ENCODE measurements at regions not wholly inside any gene's neighbourhood (a gene's known extent, or its start where the extent isn't known, plus 50 kb on each side); places are given as distances from the start of the nearest gene placed in this dataset.

DNA sequence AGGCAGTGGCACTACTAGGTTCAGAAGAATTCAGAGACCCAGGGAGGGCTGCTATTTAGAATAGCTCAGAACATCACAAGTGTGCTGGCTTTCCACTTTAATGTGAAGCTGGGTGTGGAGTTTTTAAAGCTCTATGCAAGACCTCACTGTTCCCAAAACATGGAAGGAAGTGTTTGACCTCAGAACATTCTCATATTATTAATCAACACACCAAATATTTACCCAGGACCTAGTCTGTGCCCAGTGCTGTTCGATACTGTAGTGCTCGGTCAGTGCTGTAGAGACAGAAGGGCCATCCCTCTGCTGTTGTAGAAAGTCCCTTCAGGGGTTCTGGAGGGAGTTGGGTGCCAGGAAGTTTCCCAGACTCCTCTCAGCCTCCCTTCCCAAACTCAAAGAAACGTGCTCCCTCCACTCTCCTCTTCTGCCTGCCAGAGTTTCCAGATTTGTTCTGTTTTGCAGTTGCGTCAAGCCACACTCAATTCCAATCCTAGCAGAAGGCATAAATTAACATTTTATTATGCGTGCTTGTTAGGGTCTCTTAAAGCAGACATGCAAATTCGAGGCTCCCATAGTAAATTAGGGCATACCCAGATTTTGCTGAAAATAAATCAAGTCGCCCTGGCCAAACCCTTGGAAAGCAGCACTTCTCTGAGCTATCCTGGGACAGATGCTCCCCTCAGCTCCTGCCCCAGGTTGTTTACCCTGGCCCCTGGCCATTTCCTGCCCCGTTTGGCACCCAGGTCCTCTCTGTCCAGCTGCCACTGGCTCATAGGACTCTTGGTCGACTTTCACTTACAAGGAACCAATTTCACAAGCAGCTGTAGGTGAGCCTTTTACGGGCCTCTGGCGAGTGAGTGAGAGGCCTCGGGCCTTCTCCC is 248.6 kb downstream of the HIVEP2 start:
- no peaks in the 10 kb centered on the region for H3K36me3 ChIP-seq (ENCODE audit: control insufficient read depth in 2 of 2, insufficient read depth in 1 of 2, low read length in 2 of 2)
- CTCF ChIA-PET, result interaction anchor here (0.8 to 1.3 kb wide), 3 partner anchors 221 to 641 kb away, joined by 3 to 5 read pairs (median 3); no protein-coding TSS in a partner anchor
- no peaks in the 10 kb centered on the region for H3K9me3 ChIP-seq (ENCODE audit: control insufficient read depth, insufficient read depth, low read depth, low read length)
- TF ChIP-seq ZNF184 (tag by site-specific recombination; IDR thresholded peaks at IDR 0.05) (no peak), ZNF660 (tag by site-specific recombination; IDR thresholded peaks at IDR 0.05) (no peak), ZNF555 (tag by site-specific recombination; conservative IDR thresholded peaks at IDR 0.05) (no peak), ZNF792 (tag by site-specific recombination; IDR thresholded peaks at IDR 0.05) (no peak), TRIM28 (IDR thresholded peaks at IDR 0.05; ENCODE audit: borderline replicate concordance, low read length) (no peak), ZNF341 (tag by site-specific recombination; IDR thresholded peaks at IDR 0.05; ENCODE audit: low read depth) (no peak), ZNF138 (tag by site-specific recombination; IDR thresholded peaks at IDR 0.05; ENCODE audit: borderline replicate concordance) (no peak)
- TF ChIP-seq, protein P1, sequence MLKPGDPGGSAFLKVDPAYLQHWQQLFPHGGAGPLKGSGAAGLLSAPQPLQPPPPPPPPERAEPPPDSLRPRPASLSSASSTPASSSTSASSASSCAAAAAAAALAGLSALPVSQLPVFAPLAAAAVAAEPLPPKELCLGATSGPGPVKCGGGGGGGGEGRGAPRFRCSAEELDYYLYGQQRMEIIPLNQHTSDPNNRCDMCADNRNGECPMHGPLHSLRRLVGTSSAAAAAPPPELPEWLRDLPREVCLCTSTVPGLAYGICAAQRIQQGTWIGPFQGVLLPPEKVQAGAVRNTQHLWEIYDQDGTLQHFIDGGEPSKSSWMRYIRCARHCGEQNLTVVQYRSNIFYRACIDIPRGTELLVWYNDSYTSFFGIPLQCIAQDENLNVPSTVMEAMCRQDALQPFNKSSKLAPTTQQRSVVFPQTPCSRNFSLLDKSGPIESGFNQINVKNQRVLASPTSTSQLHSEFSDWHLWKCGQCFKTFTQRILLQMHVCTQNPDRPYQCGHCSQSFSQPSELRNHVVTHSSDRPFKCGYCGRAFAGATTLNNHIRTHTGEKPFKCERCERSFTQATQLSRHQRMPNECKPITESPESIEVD (tag by site-specific recombination; IDR thresholded peaks at IDR 0.05), result no peak
- TF ChIP-seq, protein P2, sequence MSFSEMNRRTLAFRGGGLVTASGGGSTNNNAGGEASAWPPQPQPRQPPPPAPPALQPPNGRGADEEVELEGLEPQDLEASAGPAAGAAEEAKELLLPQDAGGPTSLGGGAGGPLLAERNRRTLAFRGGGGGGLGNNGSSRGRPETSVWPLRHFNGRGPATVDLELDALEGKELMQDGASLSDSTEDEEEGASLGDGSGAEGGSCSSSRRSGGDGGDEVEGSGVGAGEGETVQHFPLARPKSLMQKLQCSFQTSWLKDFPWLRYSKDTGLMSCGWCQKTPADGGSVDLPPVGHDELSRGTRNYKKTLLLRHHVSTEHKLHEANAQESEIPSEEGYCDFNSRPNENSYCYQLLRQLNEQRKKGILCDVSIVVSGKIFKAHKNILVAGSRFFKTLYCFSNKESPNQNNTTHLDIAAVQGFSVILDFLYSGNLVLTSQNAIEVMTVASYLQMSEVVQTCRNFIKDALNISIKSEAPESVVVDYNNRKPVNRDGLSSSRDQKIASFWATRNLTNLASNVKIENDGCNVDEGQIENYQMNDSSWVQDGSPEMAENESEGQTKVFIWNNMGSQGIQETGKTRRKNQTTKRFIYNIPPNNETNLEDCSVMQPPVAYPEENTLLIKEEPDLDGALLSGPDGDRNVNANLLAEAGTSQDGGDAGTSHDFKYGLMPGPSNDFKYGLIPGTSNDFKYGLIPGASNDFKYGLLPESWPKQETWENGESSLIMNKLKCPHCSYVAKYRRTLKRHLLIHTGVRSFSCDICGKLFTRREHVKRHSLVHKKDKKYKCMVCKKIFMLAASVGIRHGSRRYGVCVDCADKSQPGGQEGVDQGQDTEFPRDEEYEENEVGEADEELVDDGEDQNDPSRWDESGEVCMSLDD (tag by site-specific recombination; IDR thresholded peaks at IDR 0.05), result no peak
- TF ChIP-seq, protein P3, sequence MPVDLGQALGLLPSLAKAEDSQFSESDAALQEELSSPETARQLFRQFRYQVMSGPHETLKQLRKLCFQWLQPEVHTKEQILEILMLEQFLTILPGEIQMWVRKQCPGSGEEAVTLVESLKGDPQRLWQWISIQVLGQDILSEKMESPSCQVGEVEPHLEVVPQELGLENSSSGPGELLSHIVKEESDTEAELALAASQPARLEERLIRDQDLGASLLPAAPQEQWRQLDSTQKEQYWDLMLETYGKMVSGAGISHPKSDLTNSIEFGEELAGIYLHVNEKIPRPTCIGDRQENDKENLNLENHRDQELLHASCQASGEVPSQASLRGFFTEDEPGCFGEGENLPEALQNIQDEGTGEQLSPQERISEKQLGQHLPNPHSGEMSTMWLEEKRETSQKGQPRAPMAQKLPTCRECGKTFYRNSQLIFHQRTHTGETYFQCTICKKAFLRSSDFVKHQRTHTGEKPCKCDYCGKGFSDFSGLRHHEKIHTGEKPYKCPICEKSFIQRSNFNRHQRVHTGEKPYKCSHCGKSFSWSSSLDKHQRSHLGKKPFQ (tag by site-specific recombination; IDR thresholded peaks at IDR 0.05), result no peak
- H3K4me3 ChIP-seq (ENCODE audit: low read depth, low read length), result no peak overlapping the region
- H3K27ac ChIP-seq (ENCODE audit: extremely low read depth, low read depth, low read length), result no peak overlapping the region
- no peaks in the 10 kb centered on the region for H3K4me1 ChIP-seq (ENCODE audit: control insufficient read depth, insufficient read depth, low read length)
- POLR2A ChIA-PET, result no interaction called here

DNA sequence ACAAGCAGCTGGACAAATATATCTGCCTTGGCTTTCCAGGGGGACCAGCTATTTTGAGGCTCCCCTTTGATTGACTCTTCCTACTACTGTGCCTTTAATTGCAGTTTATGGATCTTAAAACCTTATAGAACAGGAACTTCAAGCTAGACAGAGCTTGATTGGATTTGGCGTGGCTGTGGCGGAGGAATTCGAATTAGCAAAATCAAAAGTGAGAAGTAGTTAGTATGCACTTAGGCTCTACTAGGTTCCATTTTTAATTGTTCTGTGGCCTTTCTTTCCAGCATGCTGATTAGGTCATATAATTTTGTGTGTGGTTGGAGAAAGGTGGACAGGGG is 248.0 kb downstream of the HIVEP2 start:
- H3K4me1 ChIP-seq (ENCODE audit: control insufficient read depth, insufficient read depth, low read length), result no peaks in the 10 kb centered on the region
- ChIA-PET POLR2A (no interaction called here), CTCF (interaction anchor here (0.6 to 2.3 kb wide), 3 partner anchors 22 to 641 kb away, joined by 3 to 8 read pairs (median 4); no protein-coding TSS in a partner anchor)
- H3K9me3 ChIP-seq (ENCODE audit: control insufficient read depth, insufficient read depth, low read depth, low read length), result no peaks in the 10 kb centered on the region
- H3K36me3 ChIP-seq (ENCODE audit: control insufficient read depth in 2 of 2, insufficient read depth in 1 of 2, low read length in 2 of 2), result no peaks in the 10 kb centered on the region
- H3K27ac ChIP-seq (ENCODE audit: extremely low read depth, low read depth, low read length), result no peak overlapping the region
- no peak overlapping the region for H3K4me3 ChIP-seq (ENCODE audit: low read depth, low read length)
- no peak for TF ChIP-seq GFI1B (tag by site-specific recombination; IDR thresholded peaks at IDR 0.05)
- TF ChIP-seq ZNF404 (tag by site-specific recombination; IDR thresholded peaks at IDR 0.05), result no peak
- TF ChIP-seq ZNF175 (tag by site-specific recombination; IDR thresholded peaks at IDR 0.05), result no peak
- TF ChIP-seq ZNF596 (tag by site-specific recombination; IDR thresholded peaks at IDR 0.05), result no peak
- no peak for TF ChIP-seq ZNF114 (tag by site-specific recombination; IDR thresholded peaks at IDR 0.05)
- TF ChIP-seq KLF10 (tag by site-specific recombination; IDR thresholded peaks at IDR 0.05), result no peak
- no peak for TF ChIP-seq GLIS2 (tag by site-specific recombination; IDR thresholded peaks at IDR 0.05)
- TF ChIP-seq, protein P4, sequence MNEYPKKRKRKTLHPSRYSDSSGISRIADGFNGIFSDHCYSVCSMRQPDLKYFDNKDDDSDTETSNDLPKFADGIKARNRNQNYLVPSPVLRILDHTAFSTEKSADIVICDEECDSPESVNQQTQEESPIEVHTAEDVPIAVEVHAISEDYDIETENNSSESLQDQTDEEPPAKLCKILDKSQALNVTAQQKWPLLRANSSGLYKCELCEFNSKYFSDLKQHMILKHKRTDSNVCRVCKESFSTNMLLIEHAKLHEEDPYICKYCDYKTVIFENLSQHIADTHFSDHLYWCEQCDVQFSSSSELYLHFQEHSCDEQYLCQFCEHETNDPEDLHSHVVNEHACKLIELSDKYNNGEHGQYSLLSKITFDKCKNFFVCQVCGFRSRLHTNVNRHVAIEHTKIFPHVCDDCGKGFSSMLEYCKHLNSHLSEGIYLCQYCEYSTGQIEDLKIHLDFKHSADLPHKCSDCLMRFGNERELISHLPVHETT (tag by site-specific recombination; IDR thresholded peaks at IDR 0.05), result no peak
- no peak for TF ChIP-seq ZNF341 (tag by site-specific recombination; IDR thresholded peaks at IDR 0.05; ENCODE audit: low read depth)
- TF ChIP-seq, protein P5, sequence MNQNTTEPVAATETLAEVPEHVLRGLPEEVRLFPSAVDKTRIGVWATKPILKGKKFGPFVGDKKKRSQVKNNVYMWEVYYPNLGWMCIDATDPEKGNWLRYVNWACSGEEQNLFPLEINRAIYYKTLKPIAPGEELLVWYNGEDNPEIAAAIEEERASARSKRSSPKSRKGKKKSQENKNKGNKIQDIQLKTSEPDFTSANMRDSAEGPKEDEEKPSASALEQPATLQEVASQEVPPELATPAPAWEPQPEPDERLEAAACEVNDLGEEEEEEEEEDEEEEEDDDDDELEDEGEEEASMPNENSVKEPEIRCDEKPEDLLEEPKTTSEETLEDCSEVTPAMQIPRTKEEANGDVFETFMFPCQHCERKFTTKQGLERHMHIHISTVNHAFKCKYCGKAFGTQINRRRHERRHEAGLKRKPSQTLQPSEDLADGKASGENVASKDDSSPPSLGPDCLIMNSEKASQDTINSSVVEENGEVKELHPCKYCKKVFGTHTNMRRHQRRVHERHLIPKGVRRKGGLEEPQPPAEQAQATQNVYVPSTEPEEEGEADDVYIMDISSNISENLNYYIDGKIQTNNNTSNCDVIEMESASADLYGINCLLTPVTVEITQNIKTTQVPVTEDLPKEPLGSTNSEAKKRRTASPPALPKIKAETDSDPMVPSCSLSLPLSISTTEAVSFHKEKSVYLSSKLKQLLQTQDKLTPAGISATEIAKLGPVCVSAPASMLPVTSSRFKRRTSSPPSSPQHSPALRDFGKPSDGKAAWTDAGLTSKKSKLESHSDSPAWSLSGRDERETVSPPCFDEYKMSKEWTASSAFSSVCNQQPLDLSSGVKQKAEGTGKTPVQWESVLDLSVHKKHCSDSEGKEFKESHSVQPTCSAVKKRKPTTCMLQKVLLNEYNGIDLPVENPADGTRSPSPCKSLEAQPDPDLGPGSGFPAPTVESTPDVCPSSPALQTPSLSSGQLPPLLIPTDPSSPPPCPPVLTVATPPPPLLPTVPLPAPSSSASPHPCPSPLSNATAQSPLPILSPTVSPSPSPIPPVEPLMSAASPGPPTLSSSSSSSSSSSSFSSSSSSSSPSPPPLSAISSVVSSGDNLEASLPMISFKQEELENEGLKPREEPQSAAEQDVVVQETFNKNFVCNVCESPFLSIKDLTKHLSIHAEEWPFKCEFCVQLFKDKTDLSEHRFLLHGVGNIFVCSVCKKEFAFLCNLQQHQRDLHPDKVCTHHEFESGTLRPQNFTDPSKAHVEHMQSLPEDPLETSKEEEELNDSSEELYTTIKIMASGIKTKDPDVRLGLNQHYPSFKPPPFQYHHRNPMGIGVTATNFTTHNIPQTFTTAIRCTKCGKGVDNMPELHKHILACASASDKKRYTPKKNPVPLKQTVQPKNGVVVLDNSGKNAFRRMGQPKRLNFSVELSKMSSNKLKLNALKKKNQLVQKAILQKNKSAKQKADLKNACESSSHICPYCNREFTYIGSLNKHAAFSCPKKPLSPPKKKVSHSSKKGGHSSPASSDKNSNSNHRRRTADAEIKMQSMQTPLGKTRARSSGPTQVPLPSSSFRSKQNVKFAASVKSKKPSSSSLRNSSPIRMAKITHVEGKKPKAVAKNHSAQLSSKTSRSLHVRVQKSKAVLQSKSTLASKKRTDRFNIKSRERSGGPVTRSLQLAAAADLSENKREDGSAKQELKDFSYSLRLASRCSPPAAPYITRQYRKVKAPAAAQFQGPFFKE (tag by site-specific recombination; IDR thresholded peaks at IDR 0.05; ENCODE audit: borderline replicate concordance), result no peak
- TF ChIP-seq ZNF140 (tag by site-specific recombination; IDR thresholded peaks at IDR 0.05), result no peak
- no peak for TF ChIP-seq ZIC2 (tag by site-specific recombination; IDR thresholded peaks at IDR 0.05)

Measured in HEK293 (cell line).